ENCODE measurements at regions not wholly inside any gene's neighbourhood (a gene's known extent, or its start where the extent isn't known, plus 50 kb on each side); places are given as distances from the start of the nearest gene placed in this dataset.
"Not testable (repeated sequence)": the region's sequence is repeated elsewhere in the genome, so short reads cannot be mapped to it uniquely, and the experiment has no call there.

GRCh38 chr6:138654715-138655634, 118.6 kb upstream of the CCDC28A start:
- Mint-ChIP-seq H3K4me1 (ENCODE audit: low read depth) (peaks cover 22% of the 10 kb centered on the region), H3K36me3 (ENCODE audit: low read depth) (no peaks in the 10 kb centered on the region), H3K4me3 (no peak overlapping the region), H3K27ac (no peak overlapping the region), H3K27me3 (peaks cover 44% of the 10 kb centered on the region), H3K9me3 (no peaks in the 10 kb centered on the region)

DNA sequence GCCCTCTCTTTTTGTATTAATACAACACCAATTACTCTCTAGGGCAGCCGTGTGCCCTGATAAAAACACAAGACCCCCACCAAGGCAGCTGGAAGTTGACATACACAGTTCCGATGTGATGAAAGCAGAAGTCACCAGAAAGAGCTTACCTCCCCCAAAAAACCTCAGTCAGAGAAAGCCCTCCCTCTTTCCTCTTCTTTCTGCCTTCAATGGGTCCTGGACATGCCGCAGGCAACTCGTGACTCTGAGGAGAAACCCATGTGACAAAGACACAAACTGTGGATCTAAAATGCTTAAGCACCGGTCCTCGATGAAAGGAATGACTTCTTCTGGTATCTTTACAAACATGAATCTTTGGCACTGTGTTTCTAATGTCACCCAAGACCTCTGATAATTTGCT, 117.7 kb upstream of the CCDC28A start:
- peaks cover 41% of the 10 kb centered on the region for H3K27me3 Mint-ChIP-seq
- H3K4me3 Mint-ChIP-seq, result no peak overlapping the region
- H3K4me1 Mint-ChIP-seq (ENCODE audit: low read depth), result peaks cover 22% of the 10 kb centered on the region
- H3K36me3 Mint-ChIP-seq (ENCODE audit: low read depth), result no peaks in the 10 kb centered on the region
- H3K27ac Mint-ChIP-seq, result no peak overlapping the region
- no peaks in the 10 kb centered on the region for H3K9me3 Mint-ChIP-seq

- Mint-ChIP-seq H3K9me3 (no peaks in the 10 kb centered on the region), H3K36me3 (ENCODE audit: low read depth) (no peaks in the 10 kb centered on the region), H3K27ac (no peak overlapping the region), H3K4me1 (ENCODE audit: low read depth) (peaks cover 22% of the 10 kb centered on the region), H3K4me3 (no peak overlapping the region), H3K27me3 (peaks cover 41% of the 10 kb centered on the region)
These were observed 117.1 kb upstream of the CCDC28A start for GRCh38 chr6:138656364-138657064.

GRCh38 chr6:138657065-138657425, 116.5 kb upstream of the CCDC28A start:
- H3K36me3 Mint-ChIP-seq (ENCODE audit: low read depth), result no peaks in the 10 kb centered on the region
- peaks cover 41% of the 10 kb centered on the region for H3K27me3 Mint-ChIP-seq
- no peak overlapping the region for H3K4me3 Mint-ChIP-seq
- no peak overlapping the region for H3K27ac Mint-ChIP-seq
- no peaks in the 10 kb centered on the region for H3K9me3 Mint-ChIP-seq
- peaks cover 22% of the 10 kb centered on the region for H3K4me1 Mint-ChIP-seq (ENCODE audit: low read depth)

DNA sequence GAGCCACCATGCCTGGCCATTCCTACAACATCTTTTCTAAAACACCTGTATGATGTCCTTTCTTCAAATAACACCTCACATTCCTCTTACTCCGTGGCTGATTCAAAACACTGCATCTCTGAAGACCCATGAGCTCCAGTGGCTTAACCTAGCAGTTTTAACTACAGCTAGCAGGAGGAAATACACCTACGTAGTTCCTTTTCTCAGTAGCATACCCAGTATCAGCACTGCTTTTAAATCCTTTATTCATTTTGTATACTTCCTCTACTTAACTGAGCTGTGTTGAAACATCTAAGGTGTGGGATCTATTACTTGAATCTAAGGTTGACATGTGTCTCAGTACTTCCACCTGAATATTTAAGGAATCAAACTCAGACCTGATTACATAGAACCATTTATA, 113.6 kb upstream of the CCDC28A start:
- H3K9me3 Mint-ChIP-seq, result no peaks in the 10 kb centered on the region
- peaks cover 5% of the 10 kb centered on the region for H3K4me1 Mint-ChIP-seq (ENCODE audit: low read depth)
- H3K36me3 Mint-ChIP-seq (ENCODE audit: low read depth), result no peaks in the 10 kb centered on the region
- peaks cover 33% of the 10 kb centered on the region for H3K27me3 Mint-ChIP-seq
- no peak overlapping the region for H3K4me3 Mint-ChIP-seq
- no peak overlapping the region for H3K27ac Mint-ChIP-seq

- Mint-ChIP-seq H3K4me1 (ENCODE audit: low read depth) (no peaks in the 10 kb centered on the region), H3K36me3 (ENCODE audit: low read depth) (no peaks in the 10 kb centered on the region)
These were observed 111.1 kb upstream of the CCDC28A start for GRCh38 chr6:138662471-138662870.

DNA sequence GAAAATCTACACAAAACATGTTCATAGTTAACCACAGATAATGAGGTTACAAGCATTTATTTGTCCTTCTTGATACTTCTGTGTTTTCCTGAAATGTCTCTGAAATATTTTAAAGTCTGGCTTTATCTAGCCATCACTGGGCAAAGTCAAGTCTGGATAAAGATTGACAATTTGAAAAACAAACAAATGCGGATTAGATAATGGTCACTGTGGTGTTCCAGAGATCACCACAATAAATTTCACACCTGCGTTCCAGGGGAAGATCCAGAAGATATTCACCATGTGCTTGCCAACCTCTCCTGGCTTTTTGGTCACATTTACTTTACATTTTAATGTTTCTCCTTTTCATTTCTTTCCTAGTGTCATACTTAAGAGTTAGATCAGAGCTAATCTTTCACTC, 109.7 kb upstream of the CCDC28A start:
- H3K36me3 Mint-ChIP-seq (ENCODE audit: low read depth), result no peaks in the 10 kb centered on the region
- H3K4me1 Mint-ChIP-seq (ENCODE audit: low read depth), result no peaks in the 10 kb centered on the region
- peaks cover 4% of the 10 kb centered on the region for H3K27me3 Mint-ChIP-seq
- H3K9me3 Mint-ChIP-seq, result no peaks in the 10 kb centered on the region
- H3K4me3 Mint-ChIP-seq, result no peak overlapping the region
- H3K27ac Mint-ChIP-seq, result no peak overlapping the region

More at GRCh38 chr6:138662471-138662870, 111.1 kb upstream of the CCDC28A start:
- no peak overlapping the region for H3K27ac Mint-ChIP-seq
- no peaks in the 10 kb centered on the region for H3K9me3 Mint-ChIP-seq
- peaks cover 15% of the 10 kb centered on the region for H3K27me3 Mint-ChIP-seq
- no peak overlapping the region for H3K4me3 Mint-ChIP-seq

- Mint-ChIP-seq H3K27ac (no peak overlapping the region), H3K27me3 (peaks cover 4% of the 10 kb centered on the region), H3K4me3 (no peak overlapping the region), H3K9me3 (no peaks in the 10 kb centered on the region), H3K36me3 (ENCODE audit: low read depth) (no peaks in the 10 kb centered on the region), H3K4me1 (ENCODE audit: low read depth) (no peaks in the 10 kb centered on the region)
These were observed 108.8 kb upstream of the CCDC28A start for GRCh38 chr6:138664745-138665144.

DNA sequence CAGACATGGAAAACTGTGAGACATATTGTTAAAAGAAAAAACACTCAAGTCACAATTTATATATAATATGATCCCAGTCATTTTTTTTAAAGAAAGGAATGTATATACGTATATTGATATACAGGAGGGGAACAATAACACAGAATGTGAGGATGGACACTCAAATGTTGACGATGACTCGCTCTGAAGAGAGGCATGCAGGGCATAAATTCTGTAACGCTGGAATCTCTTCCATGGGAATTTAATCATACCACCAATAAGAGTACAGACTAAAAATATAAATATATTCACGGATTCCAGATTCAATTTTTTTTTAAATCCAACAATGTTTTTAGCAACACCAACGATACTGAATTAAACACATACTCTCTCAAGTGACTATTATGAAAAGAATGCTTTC, 106.9 kb upstream of the CCDC28A start:
- no peaks in the 10 kb centered on the region for H3K4me1 Mint-ChIP-seq (ENCODE audit: low read depth)
- no peaks in the 10 kb centered on the region for H3K27me3 Mint-ChIP-seq

GRCh38 chr6:138667408-138667807, 106.2 kb upstream of the CCDC28A start:
- no peaks in the 10 kb centered on the region for H3K36me3 Mint-ChIP-seq (ENCODE audit: low read depth)
- H3K9me3 Mint-ChIP-seq, result no peaks in the 10 kb centered on the region
- H3K27ac Mint-ChIP-seq, result no peak overlapping the region
- no peaks in the 10 kb centered on the region for H3K4me1 Mint-ChIP-seq (ENCODE audit: low read depth)
- no peaks in the 10 kb centered on the region for H3K27me3 Mint-ChIP-seq
- no peak overlapping the region for H3K4me3 Mint-ChIP-seq

More for the DNA sequence above, 106.9 kb upstream of the CCDC28A start:
- H3K36me3 Mint-ChIP-seq (ENCODE audit: low read depth), result no peaks in the 10 kb centered on the region
- H3K9me3 Mint-ChIP-seq, result no peaks in the 10 kb centered on the region
- H3K4me3 Mint-ChIP-seq, result no peak overlapping the region
- no peak overlapping the region for H3K27ac Mint-ChIP-seq

DNA sequence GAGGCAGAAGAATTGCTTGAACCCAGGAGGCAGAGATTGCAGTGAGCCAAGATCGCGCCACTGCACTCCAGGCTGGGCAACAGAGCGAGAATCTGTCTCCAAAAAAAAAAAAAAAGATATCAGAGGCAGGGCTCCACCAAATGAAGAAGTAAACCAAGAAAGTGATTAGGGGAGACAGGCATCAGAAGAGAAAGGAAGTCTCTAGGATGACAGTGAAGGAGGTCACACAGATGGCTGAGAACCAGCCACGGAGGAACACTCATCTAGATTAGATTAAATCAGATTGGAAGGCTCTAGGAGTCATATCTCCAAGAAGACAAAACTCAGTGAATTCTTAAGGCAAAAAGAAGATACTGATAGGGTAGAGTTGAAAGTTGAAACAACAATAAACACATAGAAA, 102.2 kb upstream of the CCDC28A start:
- Mint-ChIP-seq H3K4me1 (ENCODE audit: low read depth) (no peaks in the 10 kb centered on the region), H3K4me3 (no peak overlapping the region)

GRCh38 chr6:138673346-138674014, 100.1 kb upstream of the CCDC28A start:
- Mint-ChIP-seq H3K4me1 (ENCODE audit: low read depth) (no peaks in the 10 kb centered on the region), H3K27me3 (no peaks in the 10 kb centered on the region), H3K27ac (no peak overlapping the region), H3K36me3 (ENCODE audit: low read depth) (no peaks in the 10 kb centered on the region), H3K4me3 (no peak overlapping the region), H3K9me3 (no peaks in the 10 kb centered on the region)

More for the DNA sequence above, 102.2 kb upstream of the CCDC28A start:
- H3K27ac Mint-ChIP-seq, result no peak overlapping the region
- H3K9me3 Mint-ChIP-seq, result no peaks in the 10 kb centered on the region
- H3K27me3 Mint-ChIP-seq, result no peaks in the 10 kb centered on the region
- no peaks in the 10 kb centered on the region for H3K36me3 Mint-ChIP-seq (ENCODE audit: low read depth)

DNA sequence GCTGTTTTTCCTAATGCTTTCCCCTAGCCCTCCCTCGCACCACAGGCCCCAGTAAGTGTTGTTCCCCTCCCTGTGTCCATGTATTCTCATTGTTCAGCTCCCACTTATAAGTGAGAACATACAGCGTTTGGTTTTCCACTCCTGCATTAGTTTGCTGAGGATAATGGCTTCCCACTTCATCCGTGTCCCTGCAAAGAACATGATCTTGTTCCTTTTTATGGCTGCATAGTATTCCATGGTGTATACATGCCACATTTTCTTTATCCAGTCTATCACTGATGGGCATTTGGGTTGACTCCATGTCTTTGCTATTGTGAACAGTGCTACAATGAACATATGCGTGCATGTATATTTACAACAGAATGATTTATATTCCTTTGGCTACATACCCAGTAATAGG, 99.1 kb upstream of the CCDC28A start:
- not testable (repeated sequence) for H3K27ac Mint-ChIP-seq; H3K27me3 Mint-ChIP-seq; H3K4me1 Mint-ChIP-seq (ENCODE audit: low read depth); H3K36me3 Mint-ChIP-seq (ENCODE audit: low read depth); H3K4me3 Mint-ChIP-seq; H3K9me3 Mint-ChIP-seq

DNA sequence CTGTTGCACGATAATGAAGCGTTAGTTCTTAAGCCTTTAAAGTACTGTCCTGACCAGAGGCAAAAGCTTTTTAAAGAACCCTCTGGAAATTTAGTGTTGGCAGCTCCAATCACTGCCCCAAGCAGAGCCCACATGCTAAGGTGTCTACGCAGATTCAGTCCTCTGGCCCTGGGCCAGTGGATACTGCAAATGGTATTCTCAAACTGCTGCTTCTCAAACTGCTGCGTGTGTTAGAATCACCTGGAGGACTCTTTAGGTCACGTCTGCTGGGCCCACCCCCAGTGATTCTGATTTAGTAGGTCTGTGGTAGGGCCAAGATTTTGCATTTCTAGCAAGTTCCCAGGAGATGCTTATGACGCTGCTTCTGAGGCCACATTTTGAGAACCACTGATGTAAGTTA, 96.0 kb upstream of the CCDC28A start:
- H3K9me3 Mint-ChIP-seq, result no peaks in the 10 kb centered on the region
- no peaks in the 10 kb centered on the region for H3K4me1 Mint-ChIP-seq (ENCODE audit: low read depth)
- no peaks in the 10 kb centered on the region for H3K36me3 Mint-ChIP-seq (ENCODE audit: low read depth)
- H3K4me3 Mint-ChIP-seq, result no peak overlapping the region
- H3K27me3 Mint-ChIP-seq, result peaks cover 3% of the 10 kb centered on the region
- no peak overlapping the region for H3K27ac Mint-ChIP-seq

- no peak overlapping the region for H3K4me3 Mint-ChIP-seq
- no peak overlapping the region for H3K27ac Mint-ChIP-seq
- H3K9me3 Mint-ChIP-seq, result no peaks in the 10 kb centered on the region
- H3K4me1 Mint-ChIP-seq (ENCODE audit: low read depth), result no peaks in the 10 kb centered on the region
- peaks cover 3% of the 10 kb centered on the region for H3K27me3 Mint-ChIP-seq
- H3K36me3 Mint-ChIP-seq (ENCODE audit: low read depth), result no peaks in the 10 kb centered on the region
These were observed 95.4 kb upstream of the CCDC28A start for GRCh38 chr6:138678168-138678567.

Data from stimulated activated naive CD8-positive, alpha-beta T cell treated with anti-CD3 and anti-CD28 coated beads, Interleukin-15, Interleukin-2, amounts not matched to agents 100 ng/mL and 50 ng/mL, for 24 hours (primary cell).